Suprapubic skin (tissue), 4 donors: ENCODE measurements at regions not wholly inside any gene's neighbourhood (a gene's known extent, or its start where the extent isn't known, plus 50 kb on each side); places are given as distances from the start of the nearest gene placed in this dataset.

ENCODE experiments used
- DNase-seq, 2 donors: peaks; one replicate each; pipeline ENCODE4 v3.0.0-alpha.2; 2019; ENCODE audit warnings: low spot score in 2 of 2
- H3K27ac ChIP-seq: fragments of 200-600 bp; sonication (generic); one replicate; pipeline ENCODE4 v1.5.1; 2019
- H3K27me3 ChIP-seq: fragments of 200-600 bp; sonication (generic); one replicate; pipeline ENCODE4 v1.5.1; 2019
- H3K36me3 ChIP-seq: fragments of 200-600 bp; sonication (generic); one replicate; pipeline ENCODE4 v1.5.1; 2019
- H3K4me1 ChIP-seq: fragments of 200-600 bp; sonication (generic); one replicate; pipeline ENCODE4 v1.5.1; 2019
- H3K4me3 ChIP-seq: fragments of 200-600 bp; sonication (generic); one replicate; pipeline ENCODE4 v1.5.1; 2019; ENCODE audit warnings: mild to moderate bottlenecking
- H3K9me3 ChIP-seq: fragments of 200-600 bp; sonication (generic); one replicate; pipeline ENCODE4 v1.5.1; 2019
- CTCF ChIP-seq, 2 donors: fragments of 200-600 bp in 1 of 2; fragments of 450-650 bp in 1 of 2; sonication (generic) in 1 of 2; IDR thresholded peaks; one replicate each; pipeline ENCODE4 v1.5.1; 2016 to 2019; ENCODE audit warnings: antibody characterized with exemption in 2 of 2, mild to moderate bottlenecking in 1 of 2, moderate library complexity in 1 of 2
- EP300 ChIP-seq: sonication (generic); formaldehyde crosslinking; IDR thresholded peaks from one replicate; pipeline ENCODE4 v1.6.1; 2017; ENCODE audit warnings: antibody characterized with exemption
- POLR2A ChIP-seq, 2 donors: fragments of 450-650 bp; IDR thresholded peaks; one replicate each; pipeline ENCODE4 v1.6.1; 2017; ENCODE audit warnings: antibody characterized with exemption in 2 of 2, mild to moderate bottlenecking in 2 of 2, moderate library complexity in 2 of 2
- POLR2AphosphoS5 ChIP-seq, 3 donors: sonication (generic); formaldehyde crosslinking; IDR thresholded peaks; one replicate each; pipeline ENCODE4 v1.6.1; 2017; ENCODE audit warnings: antibody characterized with exemption in 3 of 3
- WGBS: methylation state at CpG from one replicate; pipeline ENCODE4 v1.1.5; 2018; 5-methylcytosine and 5-hydroxymethylcytosine counted together

- Histone ChIP-seq H3K27ac (no peak overlapping the region), H3K4me1 (no peaks in the 10 kb centered on the region), H3K36me3 (no peaks in the 10 kb centered on the region), H3K9me3 (no peaks in the 10 kb centered on the region), H3K4me3 (no peak overlapping the region), H3K27me3 (no peaks in the 10 kb centered on the region)
- WGBS: 73% methylated on average over 1 of the region's 1 CpG
- DNase-seq: no peak
- no peak for TF ChIP-seq EP300
- no peak for TF ChIP-seq POLR2AphosphoS5 (IDR thresholded peaks at IDR 0.05)
- no peak for TF ChIP-seq CTCF (IDR thresholded peaks at IDR 0.05)
- no peak for TF ChIP-seq POLR2A (IDR thresholded peaks at IDR 0.05)
Observed at GRCh38 chr12:86917121-86917520, 660.9 kb upstream of the MGAT4C start.

- no peak overlapping the region for H3K27ac ChIP-seq
- H3K36me3 ChIP-seq: no peaks in the 10 kb centered on the region
- H3K27me3 ChIP-seq: no peaks in the 10 kb centered on the region
- no peaks in the 10 kb centered on the region for H3K9me3 ChIP-seq
- TF ChIP-seq EP300: no peak
- TF ChIP-seq POLR2A (IDR thresholded peaks at IDR 0.05): no peak
- no peak for TF ChIP-seq CTCF (IDR thresholded peaks at IDR 0.05)
- TF ChIP-seq POLR2AphosphoS5 (IDR thresholded peaks at IDR 0.05): no peak
- H3K4me3 ChIP-seq: no peak overlapping the region
- H3K4me1 ChIP-seq: no peaks in the 10 kb centered on the region
- DNase-seq: no peak
Observed at GRCh38 chr12:86914721-86915120, 658.5 kb upstream of the MGAT4C start.

GRCh38 chr12:86911973-86912372 is 655.8 kb upstream of the MGAT4C start:
- DNase-seq: no peak
- WGBS: 57% methylated on average over 3 of the region's 3 CpGs

GRCh38 chr12:86903159-86903558 is 647.0 kb upstream of the MGAT4C start:
- H3K4me1 ChIP-seq: no peaks in the 10 kb centered on the region
- WGBS: 52% methylated on average over 1 of the region's 1 CpG

More at GRCh38 chr12:86911973-86912372, 655.8 kb upstream of the MGAT4C start:
- Histone ChIP-seq H3K27me3 (no peaks in the 10 kb centered on the region), H3K27ac (no peak overlapping the region), H3K4me1 (no peaks in the 10 kb centered on the region), H3K36me3 (no peaks in the 10 kb centered on the region), H3K4me3 (no peak overlapping the region), H3K9me3 (no peaks in the 10 kb centered on the region)
- TF ChIP-seq EP300 (no peak), POLR2AphosphoS5 (IDR thresholded peaks at IDR 0.05) (no peak), POLR2A (IDR thresholded peaks at IDR 0.05) (no peak), CTCF (IDR thresholded peaks at IDR 0.05) (no peak)

GRCh38 chr12:86860776-86861175 is 604.6 kb upstream of the MGAT4C start:
- no peaks in the 10 kb centered on the region for H3K27me3 ChIP-seq
- WGBS: 80% methylated on average over 3 of the region's 3 CpGs
- no peak overlapping the region for H3K27ac ChIP-seq
- H3K9me3 ChIP-seq: no peaks in the 10 kb centered on the region
- no peaks in the 10 kb centered on the region for H3K4me1 ChIP-seq
- TF ChIP-seq POLR2A (IDR thresholded peaks at IDR 0.05) (no peak), CTCF (IDR thresholded peaks at IDR 0.05) (no peak), EP300 (no peak), POLR2AphosphoS5 (IDR thresholded peaks at IDR 0.05) (no peak)
- no peak overlapping the region for H3K4me3 ChIP-seq
- no peaks in the 10 kb centered on the region for H3K36me3 ChIP-seq
- DNase-seq: no peak

More at GRCh38 chr12:86903159-86903558, 647.0 kb upstream of the MGAT4C start:
- no peak overlapping the region for H3K4me3 ChIP-seq
- H3K9me3 ChIP-seq: no peaks in the 10 kb centered on the region
- no peaks in the 10 kb centered on the region for H3K36me3 ChIP-seq
- H3K27me3 ChIP-seq: no peaks in the 10 kb centered on the region
- TF ChIP-seq POLR2A (IDR thresholded peaks at IDR 0.05): no peak
- TF ChIP-seq EP300: no peak
- no peak for DNase-seq
- H3K27ac ChIP-seq: no peak overlapping the region

- H3K9me3 ChIP-seq: no peaks in the 10 kb centered on the region
- no peaks in the 10 kb centered on the region for H3K4me1 ChIP-seq
- DNase-seq: no peak
- TF ChIP-seq EP300: no peak
- TF ChIP-seq CTCF (IDR thresholded peaks at IDR 0.05): no peak
- no peak for TF ChIP-seq POLR2AphosphoS5 (IDR thresholded peaks at IDR 0.05)
- no peak for TF ChIP-seq POLR2A (IDR thresholded peaks at IDR 0.05)
- H3K27me3 ChIP-seq: no peaks in the 10 kb centered on the region
- 66% methylated on average over 1 of the region's 1 CpG for WGBS
- no peak overlapping the region for H3K4me3 ChIP-seq
- no peak overlapping the region for H3K27ac ChIP-seq
- H3K36me3 ChIP-seq: no peaks in the 10 kb centered on the region
Observed at GRCh38 chr12:86852451-86852850, 596.3 kb upstream of the MGAT4C start.
